ENCODE measurements at regions not wholly inside any gene's neighbourhood (a gene's known extent, or its start where the extent isn't known, plus 50 kb on each side); places are given as distances from the start of the nearest gene placed in this dataset.
A peak's percentile ranks its signal among the peaks of the same experiment; 100 is the strongest.

DNA sequence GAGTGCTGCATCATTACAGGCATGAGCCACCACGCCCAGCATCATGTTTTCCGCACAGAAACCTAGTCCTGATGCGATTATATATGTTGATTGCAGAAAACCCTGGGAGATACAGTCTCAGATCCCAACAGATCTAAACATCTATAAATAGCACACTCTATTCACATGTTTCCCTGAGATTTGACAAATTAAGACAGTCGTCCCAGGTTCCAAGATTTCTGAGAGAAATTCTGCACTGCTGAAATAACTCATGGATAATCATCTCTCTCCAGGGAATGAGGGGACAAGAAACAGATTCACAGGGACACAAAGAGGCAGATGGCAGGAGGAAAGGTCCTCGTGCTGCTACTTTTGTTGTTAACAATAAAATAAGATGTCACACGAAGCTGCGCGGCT, 393.1 kb upstream of the CELF2 start:
- no peak for DNase-seq (ENCODE audit: low read depth in 2 of 2)

DNA sequence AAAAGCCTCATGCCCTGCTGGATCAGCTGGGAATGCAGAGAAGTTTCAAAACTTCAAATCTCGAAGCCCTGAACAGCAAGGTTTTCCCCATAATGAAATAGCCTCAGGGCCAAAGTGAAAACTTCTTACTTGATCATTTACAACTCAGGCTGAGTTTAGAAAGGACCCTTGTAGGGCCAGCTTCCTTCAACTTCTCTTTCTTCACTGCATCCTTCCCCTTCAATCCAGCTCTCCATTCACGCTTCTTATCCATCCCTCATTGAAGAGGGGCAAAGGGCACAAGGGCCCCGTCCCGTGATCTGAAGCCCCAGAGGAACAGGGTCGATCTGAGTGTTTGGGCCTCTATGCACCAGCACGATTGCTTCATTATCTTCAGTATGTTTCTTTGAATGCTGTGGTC, 392.2 kb upstream of the CELF2 start:
- DNase-seq (ENCODE audit: low read depth in 2 of 2): no peak

DNA sequence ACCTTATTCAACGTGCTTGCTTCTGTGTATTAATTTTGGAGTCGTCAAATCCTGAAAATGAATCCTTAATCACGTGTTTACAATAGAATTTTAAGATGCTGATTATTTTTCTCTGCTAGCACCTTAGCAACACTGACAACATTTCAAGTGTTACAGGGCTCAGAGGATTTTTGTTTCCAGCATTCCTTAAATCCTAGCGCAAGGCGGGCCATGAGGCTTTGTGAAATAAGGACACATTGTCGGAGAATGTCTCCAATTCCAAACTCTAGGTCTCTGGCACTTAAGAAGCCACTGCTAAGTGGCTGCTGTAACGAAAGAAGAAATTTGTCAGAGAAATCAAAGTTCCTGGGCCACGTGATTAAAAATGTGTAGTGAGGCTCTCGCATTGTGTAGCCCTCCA, 390.9 kb upstream of the CELF2 start:
- DNase-seq (ENCODE audit: low read depth in 2 of 2): no peak

DNA sequence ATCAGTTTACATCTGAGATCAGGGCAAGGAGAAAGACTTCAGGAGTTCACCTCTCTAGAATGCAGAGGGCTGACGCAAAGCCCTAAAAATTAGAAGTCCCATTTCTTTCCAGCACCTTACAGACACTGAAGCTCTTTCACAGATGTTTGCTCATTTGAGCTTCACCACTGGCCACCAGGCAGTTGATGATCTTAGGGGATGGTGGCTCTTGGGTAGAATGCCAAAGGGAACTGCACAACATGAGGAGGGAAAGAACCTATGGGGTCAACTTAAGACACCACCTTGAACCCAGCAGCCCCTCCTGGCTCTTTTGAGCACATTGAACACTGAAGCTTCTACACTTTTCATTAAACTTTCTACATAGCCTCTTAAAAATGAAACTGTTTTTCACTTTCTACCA, 390.3 kb upstream of the CELF2 start:
- DNase-seq (ENCODE audit: low read depth in 2 of 2): no peak

DNA sequence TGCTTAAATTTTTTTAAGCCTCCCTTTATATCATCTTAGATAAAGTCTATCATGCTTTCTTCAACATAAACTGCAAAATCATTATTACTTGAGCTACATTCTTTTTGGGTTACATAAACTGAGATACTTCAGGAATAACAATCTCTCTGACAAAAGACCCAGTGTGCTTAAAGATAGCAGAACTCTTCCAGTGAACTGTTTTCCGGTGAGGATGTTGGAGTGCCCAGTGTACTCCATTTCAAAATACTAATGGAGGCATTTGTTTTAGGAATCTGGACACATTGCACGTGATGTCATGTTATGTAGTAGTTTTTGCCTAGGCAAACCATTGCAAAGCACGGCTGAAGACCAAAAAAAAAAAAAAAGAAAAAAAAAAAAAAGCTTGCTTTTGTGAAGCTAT, 388.2 kb upstream of the CELF2 start:
- DNase-seq (ENCODE audit: low read depth in 2 of 2): no peak

DNA sequence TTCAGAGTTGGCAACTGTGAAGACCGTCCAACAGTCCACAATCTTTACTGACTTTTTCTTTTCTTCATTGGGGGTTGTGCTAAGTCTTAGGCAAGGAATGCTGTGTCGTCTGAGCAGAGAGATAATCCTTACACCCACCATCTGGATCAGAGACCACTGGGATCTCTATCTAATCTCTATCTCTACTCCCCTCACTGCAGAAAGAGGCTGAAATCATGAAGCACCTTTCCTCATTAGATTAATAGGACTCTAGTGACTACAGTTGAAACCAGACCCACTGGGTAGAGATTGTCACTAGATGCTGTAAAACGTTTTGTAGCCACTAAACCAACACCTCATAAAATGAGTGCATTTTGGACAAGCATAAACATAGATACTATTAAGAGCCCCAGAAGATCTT, 387.4 kb upstream of the CELF2 start:
- no peak for DNase-seq (ENCODE audit: low read depth in 2 of 2)

DNA sequence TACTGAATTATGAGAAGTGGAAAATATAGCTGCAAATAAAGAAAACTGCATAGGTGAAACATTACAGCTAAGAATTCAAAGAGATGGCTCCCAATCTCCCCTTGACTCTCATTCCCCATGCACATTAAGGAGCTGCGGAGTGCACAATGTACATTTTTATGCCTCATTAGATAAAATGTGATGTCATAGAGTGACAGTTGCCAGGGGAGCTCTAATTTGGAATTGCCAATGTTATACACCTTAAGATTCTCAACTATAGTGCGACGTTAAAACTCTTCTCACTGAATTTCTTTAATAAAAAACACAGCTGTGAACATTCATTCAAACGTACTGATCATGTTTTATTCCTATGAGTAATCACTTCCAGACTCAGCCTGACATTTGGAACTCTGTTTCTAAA, 386.9 kb upstream of the CELF2 start:
- DNase-seq (ENCODE audit: low read depth in 2 of 2): no peak

DNA sequence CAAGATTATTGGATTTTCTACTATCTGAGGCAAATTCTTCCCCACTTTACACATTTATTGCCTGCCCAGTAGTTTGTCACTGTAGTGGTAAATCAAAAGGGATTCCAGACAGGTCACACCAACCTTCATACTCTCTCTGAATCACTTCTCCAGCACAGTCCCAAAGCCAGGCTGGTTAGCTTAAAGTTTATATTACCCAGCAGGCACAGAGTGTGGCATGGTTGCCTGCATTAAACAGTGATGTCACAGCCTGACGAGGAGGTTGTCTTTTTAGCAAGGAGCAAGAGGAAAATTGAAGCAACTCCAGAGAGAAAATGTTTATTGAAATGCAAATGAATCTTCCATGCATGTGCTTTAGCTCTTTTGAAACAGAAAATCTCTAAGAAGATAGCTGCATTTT, 375.5 kb upstream of the CELF2 start:
- no peak for DNase-seq (ENCODE audit: low read depth in 2 of 2)

DNA sequence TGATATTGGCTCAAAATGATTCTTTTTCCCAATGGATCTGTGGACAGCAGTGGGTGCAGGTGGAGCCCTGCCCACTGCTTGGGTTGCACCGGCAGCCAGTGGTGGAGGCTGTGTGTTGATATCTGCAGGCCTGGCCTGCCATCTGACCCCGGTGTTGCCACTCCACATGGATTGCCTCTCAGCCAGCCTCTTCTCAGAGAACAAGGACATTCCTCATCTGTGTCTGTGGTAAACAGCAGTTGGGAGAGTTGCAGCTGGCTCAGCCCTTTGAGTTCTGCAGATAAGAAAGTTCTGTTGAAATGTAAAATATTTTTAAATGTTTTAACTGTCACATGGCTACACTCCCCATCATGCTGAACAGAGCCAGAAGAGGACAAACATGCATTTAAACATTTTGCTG, 374.9 kb upstream of the CELF2 start:
- no peak for DNase-seq (ENCODE audit: low read depth in 2 of 2)

DNA sequence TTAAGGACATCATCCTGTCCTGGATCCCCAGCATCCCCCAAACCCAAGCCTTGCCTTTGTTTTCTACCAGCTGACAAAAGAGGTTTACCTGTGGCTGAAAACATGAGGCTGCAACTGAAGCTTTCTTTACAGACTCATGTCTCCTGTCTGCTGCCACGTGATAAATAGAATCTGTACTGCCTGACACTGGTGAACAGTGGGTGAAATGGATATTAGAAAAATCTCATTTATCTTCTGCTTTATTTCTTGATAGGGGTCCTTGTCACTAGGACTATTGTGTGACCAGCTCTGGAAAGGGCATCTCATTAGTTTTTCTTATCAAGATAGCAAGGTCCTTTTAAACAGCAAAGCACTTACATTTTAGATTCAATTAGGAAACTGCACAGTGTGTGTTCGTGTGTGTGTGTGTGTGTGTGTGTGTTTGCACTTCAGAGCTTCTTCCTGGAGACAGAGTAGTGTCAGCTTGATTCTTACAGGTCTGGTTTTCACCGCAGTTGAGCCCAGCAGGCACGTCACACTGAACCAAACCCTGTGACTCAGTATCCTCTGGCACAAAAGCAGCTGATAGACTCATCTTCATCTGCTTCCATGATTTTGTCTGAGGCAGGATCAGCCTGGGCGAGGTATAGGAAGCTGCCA, 373.5 kb upstream of the CELF2 start:
- no peak for DNase-seq (ENCODE audit: low read depth in 2 of 2)

DNA sequence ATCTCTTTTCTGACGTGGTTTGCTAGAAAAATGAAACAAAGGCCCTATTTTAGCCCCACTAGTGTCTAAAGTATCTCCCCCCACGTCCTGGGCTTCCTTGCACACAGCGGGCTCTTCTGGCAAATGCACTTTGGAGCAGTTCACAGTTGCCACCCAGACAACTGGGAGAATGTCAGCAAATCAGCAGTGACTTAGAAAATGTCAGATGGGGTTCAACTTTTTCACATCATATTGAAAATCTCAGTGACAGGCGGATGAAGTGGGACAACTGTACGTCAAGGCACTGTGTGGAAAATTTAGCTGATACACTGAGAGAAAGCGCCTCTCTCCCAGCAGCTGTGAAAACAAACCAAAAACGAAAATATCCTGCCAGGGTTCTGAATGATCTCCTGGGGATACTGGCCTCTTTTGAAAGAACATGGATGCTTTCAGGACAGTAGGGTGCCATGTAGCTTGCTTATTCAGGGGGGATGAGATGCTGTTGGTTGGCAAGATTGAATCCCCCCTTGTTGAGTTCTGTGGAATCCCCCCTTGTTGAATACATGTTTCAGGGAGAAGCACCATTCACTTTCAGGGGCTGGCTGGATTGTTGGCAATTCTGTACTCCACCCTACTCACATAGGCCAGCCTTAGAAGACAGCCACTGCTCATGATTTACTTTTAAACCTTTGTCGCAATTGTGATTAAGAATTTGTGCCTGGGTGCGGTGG, 372.8 kb upstream of the CELF2 start:
- no peak for DNase-seq (ENCODE audit: low read depth in 2 of 2)

DNA sequence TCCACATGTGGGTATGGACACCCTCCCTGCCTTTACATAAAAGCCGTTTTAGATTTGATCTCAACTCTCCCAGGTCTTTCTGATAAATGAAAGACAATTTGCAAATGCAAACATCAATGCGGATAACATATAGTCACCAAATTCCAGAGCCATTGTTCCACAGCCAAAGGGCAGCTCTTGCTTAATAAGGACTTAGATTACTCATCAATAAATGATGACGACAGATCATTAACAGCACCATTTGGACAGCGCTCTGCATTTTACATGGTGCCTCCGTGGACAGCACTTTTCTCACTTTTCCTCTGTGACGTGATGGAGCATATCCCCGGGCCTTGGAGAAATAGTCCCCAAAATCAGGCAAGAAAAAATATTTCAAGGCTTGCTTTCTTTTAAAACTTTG, 370.3 kb upstream of the CELF2 start:
- no peak for DNase-seq (ENCODE audit: low read depth in 2 of 2)

DNA sequence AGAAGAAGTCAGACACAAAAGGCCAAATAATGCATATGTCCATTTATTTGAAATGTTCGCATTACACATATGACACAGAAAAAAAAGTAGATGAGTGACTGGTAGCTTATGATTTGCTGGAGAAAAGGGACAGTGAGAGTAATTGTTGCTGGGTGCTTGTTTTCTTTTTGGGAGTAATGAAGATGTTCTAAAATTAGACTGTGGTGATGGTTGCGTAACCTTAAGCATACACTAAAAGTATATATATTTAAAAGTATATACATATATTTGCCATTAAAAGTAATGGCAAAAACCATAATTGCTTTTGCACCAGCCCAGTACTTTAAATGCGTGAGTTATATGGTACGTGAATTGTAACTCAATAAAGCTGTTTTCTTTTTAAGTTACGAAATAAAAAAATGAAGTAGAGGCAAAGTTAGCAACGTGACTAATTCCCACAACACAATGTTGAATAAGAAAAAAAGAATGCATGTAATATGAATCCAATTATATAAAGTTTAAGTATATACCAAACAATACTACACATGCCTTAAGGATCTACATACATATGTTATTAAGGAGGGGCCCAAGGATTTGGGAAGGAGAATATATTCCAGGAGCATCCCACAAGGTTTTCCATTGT, 360.4 kb upstream of the CELF2 start:
- no peak for DNase-seq (ENCODE audit: low read depth in 2 of 2)

DNA sequence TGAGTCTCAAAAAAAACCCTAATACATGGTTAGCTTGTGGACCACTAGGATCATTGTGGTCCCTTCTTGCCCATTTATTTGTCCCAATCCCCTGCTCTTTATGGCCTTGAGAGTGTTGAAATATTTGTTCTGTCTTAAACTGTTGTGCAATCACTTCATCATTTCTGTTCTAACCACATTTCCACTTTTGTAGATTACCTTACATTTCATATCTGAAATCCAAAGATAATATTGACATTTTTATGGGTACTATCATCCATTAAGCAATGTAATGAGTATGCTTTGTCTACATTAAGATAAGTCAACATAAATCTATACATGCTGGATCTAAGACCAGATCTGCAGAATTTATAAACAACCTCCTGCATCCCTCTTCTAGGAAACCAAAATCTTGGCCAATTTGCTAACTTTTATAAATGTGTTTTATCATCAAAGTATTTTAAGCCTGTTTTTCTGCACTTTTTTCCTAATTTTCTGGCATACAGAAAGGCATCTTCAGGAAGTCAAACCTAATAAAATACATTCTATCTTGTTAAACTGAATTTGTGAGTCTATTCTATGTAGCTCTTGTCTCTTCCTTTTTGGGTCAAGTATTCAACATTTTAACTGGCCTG, 359.4 kb upstream of the CELF2 start:
- DNase-seq (ENCODE audit: low read depth in 2 of 2): no peak

DNA sequence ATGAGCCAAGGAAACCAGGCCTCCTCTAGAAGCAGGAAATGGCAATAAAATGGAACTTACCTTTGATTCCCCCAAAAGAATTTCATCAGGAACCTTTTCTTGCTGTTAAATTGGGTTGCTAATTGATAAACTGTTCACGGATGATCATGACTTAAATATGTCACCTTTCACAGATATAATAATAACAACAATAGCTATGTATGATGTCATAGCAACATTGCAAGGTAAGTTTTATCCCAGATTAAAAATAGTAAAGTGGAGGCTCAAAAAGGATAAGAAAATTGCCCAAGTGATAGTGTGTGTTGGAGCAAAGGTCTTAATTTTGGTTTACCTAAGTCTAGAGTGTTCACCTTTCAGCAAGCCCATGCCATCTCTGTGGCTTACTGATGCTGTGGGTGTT, 357.6 kb upstream of the CELF2 start:
- DNase-seq (ENCODE audit: low read depth in 2 of 2): no peak

DNA sequence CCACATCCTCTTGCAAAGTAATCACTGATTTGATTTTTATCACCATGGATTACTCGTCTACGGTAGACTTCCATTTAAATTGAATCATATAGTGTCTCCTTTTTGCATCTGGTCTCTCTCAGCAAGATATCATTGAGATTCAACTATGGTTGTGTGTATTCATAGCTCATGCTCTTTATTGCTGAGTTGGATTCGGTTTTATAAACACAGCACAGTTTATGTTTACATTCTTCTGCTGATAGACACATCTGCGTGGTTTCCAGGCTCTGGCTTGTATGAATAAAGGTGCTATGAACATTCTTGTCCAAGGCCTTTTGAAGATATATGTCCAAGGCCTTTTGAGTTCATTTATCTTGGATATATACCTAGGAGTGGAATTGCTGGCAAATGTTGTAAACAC, 356.5 kb upstream of the CELF2 start:
- no peak for DNase-seq (ENCODE audit: low read depth in 2 of 2)

DNA sequence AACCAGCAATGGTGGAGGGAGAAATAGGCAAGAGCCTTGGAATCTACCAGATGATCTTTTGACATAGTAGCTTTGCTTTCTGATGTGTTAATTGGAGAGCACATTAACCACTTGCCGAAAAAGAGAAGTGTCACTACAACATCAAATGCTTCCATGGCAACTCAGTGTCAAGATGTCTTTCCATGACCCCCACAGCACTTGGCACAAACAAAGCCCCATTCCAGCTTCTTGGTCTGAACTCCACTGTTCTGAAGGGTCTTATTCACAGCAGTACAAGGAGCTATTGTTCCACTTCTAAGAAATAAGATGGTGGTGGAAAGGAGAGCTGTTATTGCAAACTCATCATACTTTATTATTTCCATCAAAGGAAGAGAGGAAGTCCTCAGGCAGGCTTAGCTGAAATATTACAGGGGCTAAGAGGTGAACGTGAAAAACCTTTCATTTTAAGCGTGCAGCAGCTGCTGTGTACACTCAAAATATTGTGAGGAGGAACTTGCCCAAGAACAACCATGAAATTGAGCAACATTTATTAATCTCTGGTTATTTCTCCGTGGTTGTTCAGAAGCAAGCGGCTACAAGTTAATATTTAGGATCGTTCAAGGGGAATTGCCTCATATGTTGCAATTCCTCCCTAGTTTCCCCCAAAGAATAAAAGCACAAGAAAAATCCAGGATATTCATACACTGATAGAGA, 354.8 kb upstream of the CELF2 start:
- DNase-seq (ENCODE audit: low read depth in 2 of 2): no peak

DNA sequence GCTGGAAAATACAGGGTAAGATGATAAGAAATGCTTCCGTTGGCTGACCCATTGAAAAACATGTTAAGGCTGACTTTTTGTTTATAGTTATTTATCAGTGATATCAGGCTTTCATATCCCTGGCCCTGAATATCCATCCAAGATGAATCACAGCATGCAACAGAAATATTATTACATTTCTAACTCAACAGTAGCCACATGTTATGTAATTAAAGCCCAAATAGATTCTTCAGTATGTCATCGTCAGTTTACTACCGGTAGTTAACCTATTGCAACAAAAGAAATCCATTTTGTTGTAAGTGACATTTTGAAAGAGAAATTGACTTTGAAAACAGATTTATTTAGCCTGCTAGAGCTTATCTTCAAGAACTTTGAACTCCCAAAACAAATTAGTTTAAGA, 354.1 kb upstream of the CELF2 start:
- DNase-seq (ENCODE audit: low read depth in 2 of 2): no peak

DNA sequence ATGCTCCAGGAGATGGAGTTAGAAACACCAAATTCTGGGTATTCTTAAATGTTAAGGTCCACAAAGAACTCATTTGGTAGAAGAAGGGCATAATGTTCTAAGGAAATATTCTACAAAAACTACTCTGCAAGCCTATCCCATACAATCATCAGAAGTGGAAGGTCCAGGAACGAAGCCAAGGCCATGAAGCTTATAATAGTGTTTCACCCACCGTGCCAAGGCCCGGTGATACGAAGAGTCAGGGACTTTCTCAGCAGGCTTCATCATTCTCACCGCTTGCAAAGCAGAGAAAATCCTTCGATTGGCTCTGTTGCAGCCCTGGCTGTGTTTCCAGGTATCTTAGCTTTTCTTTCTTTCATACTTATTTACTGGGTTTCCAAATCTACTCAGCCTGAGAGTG, 351.9 kb upstream of the CELF2 start:
- DNase-seq (ENCODE audit: low read depth in 2 of 2): no peak

DNA sequence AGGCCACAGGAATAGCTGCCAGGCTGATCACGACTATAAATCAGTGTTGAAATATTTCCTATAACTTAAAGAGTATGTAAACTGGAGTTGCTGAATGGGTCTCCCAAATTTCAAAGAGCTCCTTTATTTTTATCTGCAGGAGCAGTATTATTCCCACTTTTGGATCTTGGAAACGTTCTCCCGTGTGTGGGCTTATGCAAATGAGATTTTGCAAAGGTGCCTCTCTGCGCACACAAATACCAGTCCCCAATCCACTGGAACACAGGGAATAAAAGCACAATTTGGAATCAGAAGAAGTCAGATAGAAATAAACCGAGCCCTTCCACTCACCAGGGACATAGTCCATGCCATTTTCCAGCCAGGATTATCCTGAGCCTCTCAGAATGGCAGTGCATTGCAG, 350.2 kb upstream of the CELF2 start:
- no peak for DNase-seq (ENCODE audit: low read depth in 2 of 2)

DNA sequence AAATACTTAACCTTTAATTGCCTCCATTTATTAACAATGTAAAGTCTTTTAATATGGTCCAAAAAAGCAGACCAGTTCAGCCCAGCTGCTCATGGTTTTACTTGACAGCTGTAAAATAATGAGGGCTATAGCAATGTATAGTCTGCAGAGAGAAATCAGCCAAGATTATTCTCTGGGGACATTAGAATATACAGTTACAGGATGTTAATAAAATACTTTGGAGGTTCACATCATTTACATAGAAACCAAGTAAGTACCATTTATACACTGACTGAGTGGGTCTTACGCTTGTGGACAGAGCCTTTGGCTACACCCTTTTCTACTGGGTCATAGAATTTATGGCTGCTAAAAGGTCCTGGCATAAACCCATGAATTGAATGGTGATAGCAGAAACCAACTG, 340.7 kb upstream of the CELF2 start:
- no peak for DNase-seq (ENCODE audit: low read depth in 2 of 2)

DNA sequence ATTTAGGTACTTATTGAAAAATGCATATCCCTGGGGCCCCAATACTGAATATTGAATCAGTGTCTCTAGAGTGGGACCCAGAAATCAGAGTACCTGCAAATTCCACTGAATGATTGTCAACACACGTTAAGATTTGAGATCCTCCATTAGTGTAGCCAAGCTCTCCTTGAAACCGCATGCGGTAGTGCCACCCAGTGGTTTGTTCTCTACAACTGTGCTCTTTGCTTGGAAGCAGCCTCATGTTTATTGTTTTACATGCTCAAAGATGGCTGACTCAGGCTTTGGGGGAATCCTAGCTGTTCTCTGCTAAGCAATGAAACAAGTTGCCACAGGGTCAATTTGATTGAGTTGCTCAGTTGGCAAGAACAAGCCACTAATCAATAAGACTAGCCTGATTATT, 340.2 kb upstream of the CELF2 start:
- peak in 1 of 2 donors; percentile 3 for DNase-seq (ENCODE audit: low read depth in 2 of 2)

DNA sequence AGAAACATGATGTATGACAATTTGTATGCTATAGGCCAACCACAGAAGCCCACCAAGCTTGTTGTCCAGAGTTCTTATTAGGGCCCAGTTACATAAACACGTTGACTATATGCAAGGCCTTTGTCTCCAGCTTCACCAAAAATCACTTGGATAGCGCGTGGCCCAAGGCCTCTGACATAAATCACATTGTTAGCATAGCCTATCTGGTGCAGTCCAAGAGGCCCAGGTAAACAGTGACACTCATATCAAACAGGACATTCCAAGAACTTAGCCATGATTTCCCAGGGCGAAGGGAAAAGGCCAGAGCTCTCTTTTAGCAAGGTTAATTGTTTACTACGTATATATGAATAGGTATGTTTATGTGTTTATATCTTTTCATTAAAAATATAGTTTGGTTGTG, 337.2 kb upstream of the CELF2 start:
- DNase-seq (ENCODE audit: low read depth in 2 of 2): no peak
